ENCODE measurements at regions not wholly inside any gene's neighbourhood (a gene's known extent, or its start where the extent isn't known, plus 50 kb on each side); places are given as distances from the start of the nearest gene placed in this dataset.

- no TSS peak for BruUV-seq (replicated peaks)
- intact Hi-C loops (cut with micrococcal nuclease) = no loop called here
- Histone ChIP-seq H3K9me3 (ENCODE audit: low read length) (no peaks in the 10 kb centered on the region), H2AFZ (ENCODE audit: low read length) (no peak overlapping the region), H3K79me2 (ENCODE audit: low read length) (no peaks in the 10 kb centered on the region), H3K9me2 (replicated peaks; ENCODE audit: low read length) (no peaks in the 10 kb centered on the region), H3K36me3 (ENCODE audit: low read depth, low read length) (no peaks in the 10 kb centered on the region), H4K20me1 (ENCODE audit: low read length) (no peaks in the 10 kb centered on the region), H3K9ac (ENCODE audit: low read length) (no peak overlapping the region), H3K27me3 (ENCODE audit: low read length) (no peaks in the 10 kb centered on the region), H3K4me2 (ENCODE audit: low read length) (no peak overlapping the region), H3K4me1 (ENCODE audit: insufficient read depth, low read length) (no peaks in the 10 kb centered on the region), H3K4me3 (ENCODE audit: low read length) (no peak overlapping the region), H3K27ac (ENCODE audit: low read length) (no peak overlapping the region), H3F3A (ENCODE audit: low read length, unreplicated experiment) (no peaks in the 10 kb centered on the region)
- DNase-seq (peak; percentile 31), ATAC-seq (peak; percentile 45; the same call in 1 of the 2 replicates)
- ChIA-PET POLR2A (ENCODE audit: unreplicated experiment) (no interaction called here), CTCF (no interaction called here)
- TF ChIP-seq CTCF (conservative IDR thresholded peaks at IDR 0.05; ENCODE audit: low read depth, low read length) = 0 out of 2 replicates have a peak, but pooled peaks have one; percentile 29
- no peak for TF ChIP-seq EZH2 (IDR thresholded peaks at IDR 0.05; ENCODE audit: low read length, unreplicated experiment)
Measured at GRCh38 chr5:44637916-44638869, 170.6 kb upstream of the MRPS30 start.

- Histone ChIP-seq H3K4me3 (ENCODE audit: low read length) (no peak overlapping the region), H3K79me2 (ENCODE audit: low read length) (no peaks in the 10 kb centered on the region), H3K9ac (ENCODE audit: low read length) (no peak overlapping the region), H3K4me1 (ENCODE audit: insufficient read depth, low read length) (no peaks in the 10 kb centered on the region), H2AFZ (ENCODE audit: low read length) (no peak overlapping the region), H3K27me3 (ENCODE audit: low read length) (no peaks in the 10 kb centered on the region), H3K36me3 (ENCODE audit: low read depth, low read length) (no peaks in the 10 kb centered on the region), H3K4me2 (ENCODE audit: low read length) (no peak overlapping the region), H4K20me1 (ENCODE audit: low read length) (no peaks in the 10 kb centered on the region), H3K27ac (ENCODE audit: low read length) (no peak overlapping the region), H3F3A (ENCODE audit: low read length, unreplicated experiment) (no peaks in the 10 kb centered on the region), H3K9me3 (ENCODE audit: low read length) (no peaks in the 10 kb centered on the region), H3K9me2 (replicated peaks; ENCODE audit: low read length) (no peaks in the 10 kb centered on the region)
- BruUV-seq (replicated peaks) = no TSS peak
- no peak for TF ChIP-seq EZH2 (IDR thresholded peaks at IDR 0.05; ENCODE audit: low read length, unreplicated experiment)
- intact Hi-C loops (cut with micrococcal nuclease) = no loop called here
- no peak for ATAC-seq
- CTCF ChIA-PET = no interaction called here
- DNase-seq = no peak
- POLR2A ChIA-PET (ENCODE audit: unreplicated experiment) = no interaction called here
Measured at GRCh38 chr5:44632344-44632743, 176.4 kb upstream of the MRPS30 start.

- no peaks in the 10 kb centered on the region for H3F3A ChIP-seq (ENCODE audit: low read length, unreplicated experiment)
- H3K9me3 ChIP-seq (ENCODE audit: low read length) = no peaks in the 10 kb centered on the region
- H3K27me3 ChIP-seq (ENCODE audit: low read length) = no peaks in the 10 kb centered on the region
- DNase-seq (no peak), ATAC-seq (no peak)
- H4K20me1 ChIP-seq (ENCODE audit: low read length) = no peaks in the 10 kb centered on the region
- ChIA-PET POLR2A (ENCODE audit: unreplicated experiment) (no interaction called here), CTCF (no interaction called here)
- no peak overlapping the region for H2AFZ ChIP-seq (ENCODE audit: low read length)
- H3K9ac ChIP-seq (ENCODE audit: low read length) = no peak overlapping the region
- no peak overlapping the region for H3K4me2 ChIP-seq (ENCODE audit: low read length)
- no peak overlapping the region for H3K27ac ChIP-seq (ENCODE audit: low read length)
- no peaks in the 10 kb centered on the region for H3K36me3 ChIP-seq (ENCODE audit: low read depth, low read length)
- no TSS peak for BruUV-seq (replicated peaks)
- no peaks in the 10 kb centered on the region for H3K4me1 ChIP-seq (ENCODE audit: insufficient read depth, low read length)
- no peaks in the 10 kb centered on the region for H3K9me2 ChIP-seq (replicated peaks; ENCODE audit: low read length)
- intact Hi-C loops (cut with micrococcal nuclease) = no loop called here
- no peak overlapping the region for H3K4me3 ChIP-seq (ENCODE audit: low read length)
- H3K79me2 ChIP-seq (ENCODE audit: low read length) = no peaks in the 10 kb centered on the region
- TF ChIP-seq EZH2phosphoT487 (IDR thresholded peaks at IDR 0.05; ENCODE audit: borderline replicate concordance, low read length) (no peak), EZH2 (IDR thresholded peaks at IDR 0.05; ENCODE audit: low read length, unreplicated experiment) (no peak), CTCF (conservative IDR thresholded peaks at IDR 0.05; ENCODE audit: low read depth, low read length) (no peak)
Measured at GRCh38 chr5:44626846-44627245, 181.9 kb upstream of the MRPS30 start.
